GM12878 (cell line): ENCODE measurements at regions not wholly inside any gene's neighbourhood (a gene's known extent, or its start where the extent isn't known, plus 50 kb on each side); places are given as distances from the start of the nearest gene placed in this dataset.

Experiments
- ATAC-seq: fragments of 200-7000 bp; cut with Tn5 transposase; 3 replicates; pipeline ENCODE4 v1.9.1; 2020; ENCODE audit warnings: mild to moderate bottlenecking, moderate library complexity
- BruUV-seq: library from RNA; stranded (reverse); fragments of 400-500 nt; replicated peaks from 2 replicates; lab custom pipeline; 2021; lab: Mats Ljungman, UMichigan
- CTCF ChIA-PET: fragments of 300-600 bp; sonication (Branson Sonifier 250); formaldehyde crosslinking; extraction: SDS; loops from one replicate; lab custom pipeline; 2021; ENCODE audit warnings: inconsistent platforms; lab: Yijun Ruan, JAX
- POLR2A ChIA-PET: fragments of 350-600 bp; formaldehyde crosslinking; extraction: SDS; loops from one replicate; lab custom pipeline; 2021; ENCODE audit warnings: inconsistent platforms; lab: Charles Lee
- RAD21 ChIA-PET: fragments of 300-600 bp; sonication (Branson Sonifier 250); formaldehyde crosslinking; loops from one replicate; lab custom pipeline; 2023; ENCODE audit warnings: antibody characterized with exemption; ENCODE audit not compliant: unreplicated experiment; lab: Charles Lee
- SMC1A ChIA-PET: fragments of 300-600 bp; sonication (Branson Sonifier 250); formaldehyde crosslinking; loops from one replicate; lab custom pipeline; 2023; ENCODE audit not compliant: unreplicated experiment, uncharacterized antibody; lab: Charles Lee
- DNase-seq: peaks from one replicate; pipeline ENCODE4 v3.0.0-alpha.2; 2011; ENCODE audit warnings: low read depth, low spot score
- FAIRE-seq: peaks from 3 replicates; lab custom pipeline; 2011; peaks lifted over from hg19 to GRCh38; lab: Jason Lieb, UNC
- H2AFZ ChIP-seq: 2 replicates; pipeline ENCODE4 v1.6.0; 2011; ENCODE audit warnings: low read depth, low read length, control low read depth; ENCODE audit not compliant: control insufficient read depth
- H3K27ac ChIP-seq: 2 replicates; pipeline ENCODE4 v1.5.1; 2011; ENCODE audit warnings: control low read depth; ENCODE audit not compliant: control insufficient read depth, insufficient read depth
- H3K27me3 ChIP-seq, 2 experiments: replicated peaks in 1 of 2; 2 replicates each; pipeline versions ENCODE4 v1.6.0 to v1.6.1; 2011; ENCODE audit warnings: low read length in 1 of 2; ENCODE audit not compliant: control insufficient read depth in 2 of 2, insufficient read depth in 2 of 2
- H3K36me3 ChIP-seq, 2 experiments: 2 replicates each; pipeline ENCODE4 v1.5.1; 2011; ENCODE audit warnings: low read length in 1 of 2; ENCODE audit not compliant: control insufficient read depth in 2 of 2, insufficient read depth in 2 of 2
- H3K4me1 ChIP-seq: 2 replicates; pipeline ENCODE4 v1.6.1; 2011; ENCODE audit warnings: mild to moderate bottlenecking, low read length, moderate library complexity, mixed read lengths; ENCODE audit not compliant: control insufficient read depth, insufficient read depth
- H3K4me2 ChIP-seq: 2 replicates; pipeline ENCODE4 v1.6.0; 2011; ENCODE audit warnings: control low read depth; ENCODE audit not compliant: control insufficient read depth, insufficient read depth
- H3K4me3 ChIP-seq: fragments of 200-600 bp; sonication (generic); 2 replicates; pipeline ENCODE4 v1.5.1; 2016
- H3K79me2 ChIP-seq: 2 replicates; pipeline ENCODE4 v1.6.0; 2011; ENCODE audit warnings: low read length; ENCODE audit not compliant: control insufficient read depth, insufficient read depth
- H3K9ac ChIP-seq: 2 replicates; pipeline ENCODE4 v1.8.0; 2011; ENCODE audit warnings: low read length, control low read depth, mixed read lengths; ENCODE audit not compliant: control insufficient read depth, insufficient read depth
- H3K9me3 ChIP-seq: replicated peaks from 3 replicates; pipeline ENCODE4 v1.5.1; 2011; ENCODE audit warnings: mild to moderate bottlenecking, low read length; ENCODE audit not compliant: control insufficient read depth, insufficient read depth
- H4K20me1 ChIP-seq: 2 replicates; pipeline ENCODE4 v1.6.0; 2011; ENCODE audit not compliant: control insufficient read depth, insufficient read depth
- EGR1 ChIP-seq, 2 experiments: IDR thresholded peaks; 1 replicate in 1 of 2; 2 replicates in 1 of 2; pipeline ENCODE4 v1.6.1; 2011 to 2012; ENCODE audit warnings: low read depth in 2 of 2, low read length in 2 of 2, borderline replicate concordance in 1 of 2, mild to moderate bottlenecking in 1 of 2, moderate library complexity in 1 of 2
- EZH2 ChIP-seq: IDR thresholded peaks from 2 replicates; pipeline ENCODE4 v1.6.1; 2012; ENCODE audit warnings: low read depth, mild to moderate bottlenecking, control low read depth, inconsistent platforms, low read length, borderline replicate concordance; ENCODE audit not compliant: control insufficient read depth
- FOXK2 ChIP-seq: fragments of 450-650 bp; IDR thresholded peaks from 2 replicates; pipeline ENCODE4 v1.6.1; 2017; ENCODE audit warnings: mild to moderate bottlenecking, moderate library complexity
- MYB ChIP-seq: fragments of 150-350 bp; IDR thresholded peaks from 2 replicates; pipeline ENCODE4 v1.6.1; 2014; ENCODE audit warnings: mild to moderate bottlenecking, low read depth, low read length, borderline replicate concordance
- PKNOX1 ChIP-seq: fragments of 450-650 bp; IDR thresholded peaks from 2 replicates; pipeline ENCODE4 v1.6.1; 2016; ENCODE audit warnings: mild to moderate bottlenecking
- POLR2AphosphoS5 ChIP-seq: IDR thresholded peaks from 2 replicates; pipeline ENCODE4 v1.6.1; 2011; ENCODE audit warnings: mild to moderate bottlenecking, low read length, inconsistent platforms
- REST ChIP-seq: IDR thresholded peaks from 2 replicates; pipeline ENCODE4 v1.6.1; 2012; ENCODE audit warnings: mild to moderate bottlenecking, low read depth, low read length
- SREBF2 ChIP-seq: IDR thresholded peaks from 2 replicates; pipeline ENCODE4 v1.6.1; 2012; ENCODE audit warnings: mild to moderate bottlenecking, low read length
- TCF12 ChIP-seq: IDR thresholded peaks from 2 replicates; pipeline ENCODE4 v1.6.1; 2011; ENCODE audit warnings: low read depth, mild to moderate bottlenecking, low read length
- TCF7 ChIP-seq: IDR thresholded peaks from 2 replicates; pipeline ENCODE4 v1.6.1; 2014; ENCODE audit warnings: antibody characterized with exemption, borderline replicate concordance
- ZBED1 ChIP-seq: IDR thresholded peaks from 2 replicates; pipeline ENCODE4 v1.6.1; 2016; ENCODE audit warnings: borderline replicate concordance
- ZBTB33 ChIP-seq: fragments of 450-650 bp; IDR thresholded peaks from 2 replicates; pipeline ENCODE4 v1.6.1; 2017; ENCODE audit warnings: mild to moderate bottlenecking
- WGBS: methylation state at CpG from one replicate; pipeline ENCODE4 v1.1.6; 2016; ENCODE audit warnings: low lambda C conversion rate; ENCODE audit not compliant: insufficient replicate concordance, insufficient coverage; ENCODE audit errors: missing lambda C conversion rate; 5-methylcytosine and 5-hydroxymethylcytosine counted together
- in situ Hi-C: fragments of 300-500 bp; cut with MboI; formaldehyde crosslinking; loops from 9 replicates; pipeline ENCODE4 v1.14.3; 2018; ENCODE audit warnings: mixed read lengths
- intact Hi-C: fragments of 100-400 bp; cut with micrococcal nuclease; formaldehyde crosslinking; loops from one replicate; pipeline ENCODE4 v1.14.2; 2022; ENCODE audit not compliant: unreplicated experiment

GRCh38 chr15:81785181-81785580 is 260.6 kb downstream of the MEX3B start:
- POLR2A ChIA-PET, result no interaction called here
- Histone ChIP-seq H3K9me3 (no peaks in the 10 kb centered on the region), H3K27ac (no peak overlapping the region), H3K79me2 (no peaks in the 10 kb centered on the region), H3K27me3 (no peaks in the 10 kb centered on the region; a peak in 1 of 4 replicates), H4K20me1 (no peaks in the 10 kb centered on the region), H3K36me3 (no peaks in the 10 kb centered on the region), H3K4me2 (no peak overlapping the region), H3K4me3 (no peak overlapping the region), H3K4me1 (no peaks in the 10 kb centered on the region), H2AFZ (no peak overlapping the region), H3K9ac (no peak overlapping the region)
- whole genome bisulfite sequencing, result 49% methylated on average over 4 of the region's 4 CpGs
- intact Hi-C loops, result no loop called here
- FAIRE-seq, result no peak
- in situ Hi-C loops, result no loop called here
- no peak for ATAC-seq
- CTCF ChIA-PET, result interaction anchor here (0.8 kb wide), 1 partner anchor 166 kb away, joined by 4 read pairs; no protein-coding TSS in a partner anchor
- RAD21 ChIA-PET, result no interaction called here
- DNase-seq, result no peak
- no TSS peak for BruUV-seq
- no peak for TF ChIP-seq TCF12
- TF ChIP-seq SREBF2, result no peak
- SMC1A ChIA-PET, result no interaction called here

- H3K79me2 ChIP-seq, result no peaks in the 10 kb centered on the region
- no peaks in the 10 kb centered on the region for H3K36me3 ChIP-seq
- H3K4me2 ChIP-seq, result no peak overlapping the region
- CTCF ChIA-PET, result no interaction called here
- H4K20me1 ChIP-seq, result no peaks in the 10 kb centered on the region
- H3K4me1 ChIP-seq, result no peaks in the 10 kb centered on the region
- no peak overlapping the region for H2AFZ ChIP-seq
- no peak for DNase-seq
- SMC1A ChIA-PET, result interaction anchor here (1.6 kb wide), 1 partner anchor 13 kb away, joined by 3 read pairs; no protein-coding TSS in a partner anchor
- WGBS, result 13% methylated on average over 6 of the region's 6 CpGs
- in situ Hi-C loops, result no loop called here
- no peak overlapping the region for H3K9ac ChIP-seq
- no TSS peak for BruUV-seq
- no peak for FAIRE-seq
- intact Hi-C loops, result no loop called here
- RAD21 ChIA-PET, result no interaction called here
- H3K27me3 ChIP-seq, result no peaks in the 10 kb centered on the region; a peak in 1 of 4 replicates
- H3K27ac ChIP-seq, result no peak overlapping the region
- H3K9me3 ChIP-seq, result no peaks in the 10 kb centered on the region
- no peak overlapping the region for H3K4me3 ChIP-seq
- ATAC-seq, result no peak
- POLR2A ChIA-PET, result no interaction called here
- TF ChIP-seq FOXK2 (no peak), ZBTB33 (no peak), EGR1 (IDR thresholded peaks at IDR 0.05; ENCODE audit: borderline replicate concordance in 1 of 2, low read depth in 2 of 2, low read length in 2 of 2) (no peak), ZBED1 (no peak), PKNOX1 (no peak), TCF7 (no peak), REST (no peak), EZH2 (no peak), MYB (no peak), POLR2AphosphoS5 (no peak)
Observed at GRCh38 chr15:81784751-81785150, 261.1 kb downstream of the MEX3B start.
